Uterus (tissue), 3 donors: ENCODE measurements at regions not wholly inside any gene's neighbourhood (a gene's known extent, or its start where the extent isn't known, plus 50 kb on each side); places are given as distances from the start of the nearest gene placed in this dataset.

Experiments used
- DNase-seq, 2 donors: peaks; one replicate each; pipeline ENCODE4 v3.0.0-alpha.2; 2019 to 2020
- H3K27ac ChIP-seq, 2 donors: fragments of 200-600 bp; sonication (generic); 1 replicate in 1 of 2; 2 replicates in 1 of 2; pipeline ENCODE4 v1.5.1; 2016 to 2018
- H3K27me3 ChIP-seq, 2 donors: fragments of 200-600 bp; sonication (generic); one replicate each; pipeline ENCODE4 v1.5.1; 2018 to 2019; ENCODE audit warnings: control low read depth in 1 of 2
- H3K36me3 ChIP-seq, 2 donors: fragments of 200-600 bp; sonication (generic); one replicate each; pipeline ENCODE4 v1.5.1; 2019; ENCODE audit warnings: control low read depth in 1 of 2
- H3K4me1 ChIP-seq, 2 donors: fragments of 200-600 bp; sonication (generic); one replicate each; pipeline ENCODE4 v1.5.1; 2018 to 2019; ENCODE audit warnings: control low read depth in 1 of 2
- H3K4me3 ChIP-seq, 2 donors: fragments of 200-600 bp; sonication (generic); 1 replicate in 1 of 2; 2 replicates in 1 of 2; pipeline ENCODE4 v1.5.1; 2018 to 2019; ENCODE audit warnings: mild to moderate bottlenecking in 1 of 2
- H3K9me3 ChIP-seq, 2 donors: fragments of 200-600 bp; sonication (generic); one replicate each; pipeline ENCODE4 v1.5.1; 2019; ENCODE audit warnings: control low read depth in 1 of 2
- POLR2A ChIP-seq, 2 donors: fragments of 450-650 bp; IDR thresholded peaks; one replicate each; pipeline ENCODE4 v1.6.1; 2016; ENCODE audit warnings: antibody characterized with exemption in 2 of 2, mild to moderate bottlenecking in 1 of 2, moderate library complexity in 1 of 2
- intact Hi-C: fragments of 100-400 bp; cut with DNase I; formaldehyde crosslinking; loops from one replicate; pipeline ENCODE4 v1.15.1; 2023; ENCODE audit warnings: low total_unique reads
- TF ChIP-seq, protein P1 (sequence below), 4 experiments: fragments of 200-600 bp in 2 of 4; fragments of 450-650 bp in 2 of 4; sonication (generic) in 2 of 4; IDR thresholded peaks; one replicate each; pipeline ENCODE4 v1.5.1; 2016 to 2019; ENCODE audit warnings: antibody characterized with exemption in 4 of 4, mild to moderate bottlenecking in 2 of 4, moderate library complexity in 1 of 4
- donor health status: DM: yes; HTN: yes; CAD: no.

DNA sequence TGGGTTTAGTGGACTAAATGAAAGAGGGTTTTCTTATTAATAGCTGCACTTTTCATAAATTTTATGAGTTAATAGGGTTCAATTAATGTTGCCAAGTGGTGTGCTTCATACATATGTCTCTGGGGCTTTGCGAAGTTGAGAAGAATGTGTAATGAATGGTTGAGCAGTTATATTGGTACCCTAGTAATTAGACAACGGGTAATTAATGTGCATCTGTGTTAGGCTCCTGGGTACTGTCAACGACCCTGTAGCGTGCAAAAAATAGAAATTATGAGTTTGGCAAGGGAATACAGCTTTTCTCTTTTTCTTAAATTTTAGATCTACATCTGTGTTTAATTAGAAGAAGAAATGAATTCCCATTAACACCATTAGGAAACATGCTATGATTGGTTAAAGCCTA lies 1027.7 kb downstream of the ARAP2 start:
- TF ChIP-seq, protein P1, sequence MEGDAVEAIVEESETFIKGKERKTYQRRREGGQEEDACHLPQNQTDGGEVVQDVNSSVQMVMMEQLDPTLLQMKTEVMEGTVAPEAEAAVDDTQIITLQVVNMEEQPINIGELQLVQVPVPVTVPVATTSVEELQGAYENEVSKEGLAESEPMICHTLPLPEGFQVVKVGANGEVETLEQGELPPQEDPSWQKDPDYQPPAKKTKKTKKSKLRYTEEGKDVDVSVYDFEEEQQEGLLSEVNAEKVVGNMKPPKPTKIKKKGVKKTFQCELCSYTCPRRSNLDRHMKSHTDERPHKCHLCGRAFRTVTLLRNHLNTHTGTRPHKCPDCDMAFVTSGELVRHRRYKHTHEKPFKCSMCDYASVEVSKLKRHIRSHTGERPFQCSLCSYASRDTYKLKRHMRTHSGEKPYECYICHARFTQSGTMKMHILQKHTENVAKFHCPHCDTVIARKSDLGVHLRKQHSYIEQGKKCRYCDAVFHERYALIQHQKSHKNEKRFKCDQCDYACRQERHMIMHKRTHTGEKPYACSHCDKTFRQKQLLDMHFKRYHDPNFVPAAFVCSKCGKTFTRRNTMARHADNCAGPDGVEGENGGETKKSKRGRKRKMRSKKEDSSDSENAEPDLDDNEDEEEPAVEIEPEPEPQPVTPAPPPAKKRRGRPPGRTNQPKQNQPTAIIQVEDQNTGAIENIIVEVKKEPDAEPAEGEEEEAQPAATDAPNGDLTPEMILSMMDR (IDR thresholded peaks at IDR 0.05) = no peak
- TF ChIP-seq POLR2A (IDR thresholded peaks at IDR 0.05) = no peak
- no peaks in the 10 kb centered on the region for H3K27me3 ChIP-seq
- no peak overlapping the region for H3K27ac ChIP-seq
- no peaks in the 10 kb centered on the region for H3K9me3 ChIP-seq
- intact Hi-C loops = no loop called here
- no peaks in the 10 kb centered on the region for H3K36me3 ChIP-seq
- no peak overlapping the region for H3K4me3 ChIP-seq
- DNase-seq = no peak
- H3K4me1 ChIP-seq = no peaks in the 10 kb centered on the region

DNA sequence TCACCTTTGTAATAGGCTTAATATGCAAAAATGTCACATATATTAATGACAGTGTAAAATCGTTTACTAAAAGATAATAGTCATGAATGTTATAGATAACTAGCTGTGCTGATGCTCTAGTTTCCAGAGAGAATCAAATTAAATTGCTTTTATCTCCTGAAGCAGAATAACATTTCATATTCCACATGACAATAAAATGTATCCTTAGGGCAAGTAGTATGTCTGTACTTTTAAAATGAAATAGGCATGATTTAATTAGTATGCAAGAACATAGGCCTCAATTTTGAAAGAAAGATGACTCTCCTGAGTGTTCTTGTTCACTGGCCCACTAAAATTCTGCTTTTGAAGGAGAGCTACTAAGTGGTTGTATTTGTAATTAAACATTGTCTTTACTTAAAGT lies 1027.0 kb downstream of the ARAP2 start:
- Histone ChIP-seq H3K27ac (no peak overlapping the region), H3K4me3 (no peak overlapping the region), H3K36me3 (no peaks in the 10 kb centered on the region), H3K27me3 (no peaks in the 10 kb centered on the region), H3K9me3 (no peaks in the 10 kb centered on the region), H3K4me1 (no peaks in the 10 kb centered on the region)
- no peak for DNase-seq
- intact Hi-C loops = no loop called here
- TF ChIP-seq POLR2A (IDR thresholded peaks at IDR 0.05) = no peak
- TF ChIP-seq, protein P1 (IDR thresholded peaks at IDR 0.05) = no peak

DNA sequence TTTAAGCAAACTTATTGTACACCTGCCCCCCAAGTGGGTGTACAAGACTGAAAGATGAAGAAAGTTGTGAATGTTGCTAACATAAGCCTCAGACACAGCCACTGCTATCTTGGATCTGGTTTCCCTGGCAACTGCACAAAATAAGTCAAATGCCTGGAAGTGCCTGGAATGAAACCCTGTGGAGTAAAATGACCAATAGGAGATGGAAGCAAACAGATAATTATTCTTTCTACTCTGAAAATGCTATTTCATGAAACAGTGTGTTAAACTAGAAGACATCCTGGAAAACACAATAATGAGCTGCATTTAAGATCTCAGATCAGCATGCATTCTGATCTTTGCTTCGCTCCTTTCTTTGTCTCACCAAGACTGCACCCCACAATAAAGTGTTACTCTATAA lies 1016.0 kb downstream of the ARAP2 start:
- no peak overlapping the region for H3K27ac ChIP-seq
- H3K27me3 ChIP-seq = no peaks in the 10 kb centered on the region
- intact Hi-C loops = no loop called here
- no peaks in the 10 kb centered on the region for H3K9me3 ChIP-seq
- TF ChIP-seq, protein P1 (IDR thresholded peaks at IDR 0.05) = no peak
- no peak for TF ChIP-seq POLR2A (IDR thresholded peaks at IDR 0.05)
- H3K4me1 ChIP-seq = no peaks in the 10 kb centered on the region
- no peak for DNase-seq
- H3K4me3 ChIP-seq = no peak overlapping the region
- H3K36me3 ChIP-seq = no peaks in the 10 kb centered on the region

DNA sequence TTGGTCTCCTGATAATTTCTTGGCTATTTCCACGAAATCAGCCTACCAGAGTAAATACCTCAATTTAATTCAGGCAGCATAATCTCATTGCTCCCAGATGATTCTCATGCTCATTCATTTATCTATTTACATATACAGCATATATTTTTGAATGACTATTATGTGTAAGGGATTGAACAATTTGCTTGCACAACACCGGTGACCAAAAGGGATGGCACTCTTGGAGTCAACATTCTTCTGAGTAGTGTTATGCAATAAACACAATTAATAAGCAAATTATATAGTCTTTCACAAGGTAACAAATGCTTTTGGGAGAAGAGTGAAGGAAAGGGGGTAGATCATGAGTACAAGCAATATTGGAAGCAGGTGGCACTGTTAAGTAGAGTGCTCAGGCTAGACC lies 1015.3 kb downstream of the ARAP2 start:
- TF ChIP-seq, protein P1 (IDR thresholded peaks at IDR 0.05) = no peak
- TF ChIP-seq POLR2A (IDR thresholded peaks at IDR 0.05) = no peak
- H3K4me1 ChIP-seq = no peaks in the 10 kb centered on the region
- no peaks in the 10 kb centered on the region for H3K9me3 ChIP-seq
- no peak overlapping the region for H3K27ac ChIP-seq
- intact Hi-C loops = no loop called here
- no peaks in the 10 kb centered on the region for H3K27me3 ChIP-seq
- H3K36me3 ChIP-seq = no peaks in the 10 kb centered on the region
- DNase-seq = no peak
- H3K4me3 ChIP-seq = no peak overlapping the region

DNA sequence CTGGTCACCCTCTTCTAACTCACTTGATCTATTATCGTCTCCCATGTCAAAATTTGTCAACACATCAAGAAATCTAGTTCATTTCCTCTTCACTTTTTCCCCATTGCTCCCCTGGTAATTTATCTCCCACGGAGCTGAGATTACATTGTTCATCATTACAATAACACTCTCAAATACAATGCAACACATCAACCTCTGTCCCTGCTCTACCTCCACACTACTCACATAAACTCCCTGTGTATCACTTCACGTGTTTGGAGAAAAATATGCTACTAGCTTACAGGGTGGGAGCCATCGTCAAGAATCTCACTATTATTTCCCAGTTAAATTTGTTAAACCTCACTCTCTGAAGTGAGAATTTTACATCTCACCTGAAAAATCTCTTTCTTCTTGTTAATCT lies 1006.4 kb downstream of the ARAP2 start:
- no peaks in the 10 kb centered on the region for H3K4me1 ChIP-seq
- intact Hi-C loops = no loop called here
- TF ChIP-seq, protein P1 (IDR thresholded peaks at IDR 0.05) = no peak
- H3K27me3 ChIP-seq = no peaks in the 10 kb centered on the region
- DNase-seq = no peak
- H3K27ac ChIP-seq = no peak overlapping the region
- H3K9me3 ChIP-seq = no peaks in the 10 kb centered on the region
- H3K4me3 ChIP-seq = no peak overlapping the region
- no peaks in the 10 kb centered on the region for H3K36me3 ChIP-seq
